ENCODE measurements at regions not wholly inside any gene's neighbourhood (a gene's known extent, or its start where the extent isn't known, plus 50 kb on each side); places are given as distances from the start of the nearest gene placed in this dataset.

DNA sequence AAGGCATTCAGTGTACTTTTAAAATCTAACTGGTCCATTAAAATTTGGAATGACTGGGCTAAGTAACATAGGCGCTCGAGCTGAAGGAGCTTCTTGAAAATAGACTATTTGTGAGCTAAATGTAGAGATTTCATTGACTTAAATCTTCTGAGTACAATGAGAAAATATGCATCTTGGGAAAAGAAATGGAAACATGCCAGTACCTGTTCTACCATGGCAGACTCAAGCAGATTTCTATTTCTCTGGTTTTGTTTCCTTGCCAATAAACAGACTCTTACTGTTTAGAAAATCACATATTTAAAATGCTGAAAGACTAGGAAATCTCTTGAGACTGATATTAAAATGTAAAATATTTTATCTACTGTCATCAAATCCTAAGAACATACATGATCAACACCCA is 678.1 kb downstream of the FAT4 start:
- FAIRE-seq, result no peak
- TF ChIP-seq SPI1 (IDR thresholded peaks at IDR 0.05; ENCODE audit: low read depth, low read length) (no peak), POLR2AphosphoS5 (IDR thresholded peaks at IDR 0.05; ENCODE audit: low read depth, low read length) (no peak), TAF1 (IDR thresholded peaks at IDR 0.05; ENCODE audit: low read depth, low read length) (no peak), POU2F2 (IDR thresholded peaks at IDR 0.05; ENCODE audit: low read depth, low read length) (no peak), POLR2A (IDR thresholded peaks at IDR 0.05; ENCODE audit: low read depth, low read length) (no peak), PAX5 (IDR thresholded peaks at IDR 0.05; ENCODE audit: insufficient read depth, low read length, severe bottlenecking) (no peak)
- no peak for DNase-seq (ENCODE audit: insufficient read length, low spot score)

DNA sequence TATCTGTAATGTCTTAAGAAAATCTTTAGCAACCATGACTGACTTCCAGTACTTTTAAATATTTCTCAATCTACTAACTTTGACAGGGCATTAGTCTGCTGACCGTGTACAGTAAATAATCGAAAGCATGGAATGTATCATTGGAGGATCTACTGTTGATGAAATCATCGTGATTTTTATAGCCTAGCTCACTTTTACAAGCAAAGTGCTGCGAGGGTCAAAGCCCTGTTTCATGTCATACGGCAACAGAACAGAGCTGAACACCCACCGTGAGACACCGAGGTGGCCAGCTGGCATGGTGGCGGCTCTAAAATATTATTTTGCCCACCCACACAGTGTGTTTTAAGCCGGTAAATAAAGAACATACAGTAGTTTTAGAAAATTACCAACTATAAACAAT is 679.3 kb downstream of the FAT4 start:
- DNase-seq (ENCODE audit: insufficient read length, low spot score) (no peak), FAIRE-seq (no peak)
- TF ChIP-seq TAF1 (IDR thresholded peaks at IDR 0.05; ENCODE audit: low read depth, low read length) (no peak), POU2F2 (IDR thresholded peaks at IDR 0.05; ENCODE audit: low read depth, low read length) (no peak), PAX5 (IDR thresholded peaks at IDR 0.05; ENCODE audit: insufficient read depth, low read length, severe bottlenecking) (no peak), POLR2A (IDR thresholded peaks at IDR 0.05; ENCODE audit: low read depth, low read length) (no peak), POLR2AphosphoS5 (IDR thresholded peaks at IDR 0.05; ENCODE audit: low read depth, low read length) (no peak), SPI1 (IDR thresholded peaks at IDR 0.05; ENCODE audit: low read depth, low read length) (no peak)

DNA sequence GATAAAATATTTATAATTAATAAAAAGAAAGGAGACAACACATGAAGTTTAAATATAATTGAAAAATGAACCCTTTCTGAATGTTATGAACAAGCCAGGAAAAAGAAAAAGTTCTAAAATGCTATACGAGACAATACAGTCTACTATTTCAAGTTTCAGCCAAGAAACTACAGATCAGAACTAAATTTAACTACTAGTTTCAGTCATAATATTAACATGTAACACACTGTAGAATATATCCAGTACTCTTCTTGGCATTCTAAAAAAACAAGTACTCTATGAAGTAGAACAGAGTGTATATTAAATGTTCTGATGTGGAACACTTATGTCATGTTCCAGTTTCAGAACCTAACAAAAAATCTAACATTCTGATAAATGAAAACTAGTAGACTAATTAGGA is 679.7 kb downstream of the FAT4 start:
- TF ChIP-seq POLR2A (IDR thresholded peaks at IDR 0.05; ENCODE audit: low read depth, low read length) (no peak), TAF1 (IDR thresholded peaks at IDR 0.05; ENCODE audit: low read depth, low read length) (no peak), POLR2AphosphoS5 (IDR thresholded peaks at IDR 0.05; ENCODE audit: low read depth, low read length) (no peak), SPI1 (IDR thresholded peaks at IDR 0.05; ENCODE audit: low read depth, low read length) (no peak), PAX5 (IDR thresholded peaks at IDR 0.05; ENCODE audit: insufficient read depth, low read length, severe bottlenecking) (no peak), POU2F2 (IDR thresholded peaks at IDR 0.05; ENCODE audit: low read depth, low read length) (no peak)
- FAIRE-seq (no peak), DNase-seq (ENCODE audit: insufficient read length, low spot score) (no peak)

DNA sequence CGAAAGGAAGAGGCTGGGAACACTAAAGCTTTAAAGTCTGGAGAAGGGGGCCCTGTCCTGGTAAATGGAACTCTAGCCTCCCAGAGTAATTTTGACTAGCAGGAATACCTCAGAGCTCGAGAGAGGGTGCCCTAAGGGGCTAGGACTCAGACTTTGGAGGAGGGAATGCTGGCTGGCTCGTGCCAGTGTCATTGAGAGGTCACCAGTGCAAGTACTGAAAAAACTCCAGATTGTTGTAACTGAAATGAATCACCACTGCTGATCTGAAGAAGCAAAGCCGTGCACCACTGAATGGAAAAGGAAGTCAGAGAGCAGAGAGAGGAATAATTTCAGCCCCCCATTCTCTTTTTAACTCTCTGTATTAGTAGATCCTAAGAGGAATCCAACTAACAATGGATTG is 690.2 kb downstream of the FAT4 start:
- FAIRE-seq (no peak), DNase-seq (ENCODE audit: insufficient read length, low spot score) (no peak)

DNA sequence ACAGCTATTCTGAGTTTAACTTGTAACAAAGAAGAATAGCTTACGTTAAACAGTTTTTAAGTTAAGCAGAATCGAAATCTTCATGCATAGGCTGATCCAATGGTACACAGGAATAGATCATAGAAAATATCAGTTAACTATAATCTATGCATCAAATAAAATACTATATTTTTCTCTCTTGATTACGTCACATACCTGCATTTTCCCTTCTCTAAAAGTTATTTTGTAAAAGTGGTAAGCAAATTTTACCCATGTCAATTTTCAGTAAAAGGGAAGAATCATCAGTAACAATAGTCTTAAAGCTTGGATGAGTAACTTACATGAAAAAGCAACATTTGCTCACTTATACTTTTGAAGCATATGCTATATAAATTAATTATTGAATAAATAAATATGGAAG is 692.4 kb downstream of the FAT4 start:
- DNase-seq (ENCODE audit: insufficient read length, low spot score) (no peak), FAIRE-seq (no peak)
- no peak for TF ChIP-seq POU2F2 (IDR thresholded peaks at IDR 0.05; ENCODE audit: low read depth, low read length)
- no peak for TF ChIP-seq POLR2AphosphoS5 (IDR thresholded peaks at IDR 0.05; ENCODE audit: low read depth, low read length)
- TF ChIP-seq PAX5 (IDR thresholded peaks at IDR 0.05; ENCODE audit: insufficient read depth, low read length, severe bottlenecking), result no peak

More for the DNA sequence above, 690.2 kb downstream of the FAT4 start:
- TF ChIP-seq PAX5 (IDR thresholded peaks at IDR 0.05; ENCODE audit: insufficient read depth, low read length, severe bottlenecking) (no peak), TAF1 (IDR thresholded peaks at IDR 0.05; ENCODE audit: low read depth, low read length) (no peak), POLR2A (IDR thresholded peaks at IDR 0.05; ENCODE audit: low read depth, low read length) (no peak)

DNA sequence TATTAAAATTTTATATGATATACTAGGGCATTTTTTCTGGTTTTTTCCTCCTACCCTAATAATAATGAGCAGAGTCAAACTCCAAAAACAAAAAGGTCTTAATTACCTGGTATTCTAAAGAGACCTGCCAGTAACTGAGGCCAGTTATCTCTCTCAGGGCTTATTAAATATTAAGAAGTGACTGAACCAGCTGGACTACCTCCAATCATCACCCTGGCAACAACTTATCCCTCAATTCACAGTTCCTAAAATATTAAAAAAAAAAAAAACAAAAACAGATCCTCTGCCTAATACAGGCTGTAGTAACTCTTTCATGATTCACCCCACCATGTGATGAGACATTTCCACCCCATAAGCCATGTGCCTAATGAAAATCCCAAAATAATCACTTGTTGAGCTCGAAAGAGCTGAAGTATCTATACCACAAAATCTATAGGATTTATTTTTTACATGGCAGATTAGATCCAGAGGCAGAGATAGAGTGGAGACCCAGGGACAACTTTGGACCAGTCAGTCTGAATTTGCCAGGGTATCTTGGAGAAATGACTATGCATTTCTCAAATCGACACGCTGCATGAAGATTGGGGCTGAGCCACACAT is 698.0 kb downstream of the FAT4 start:
- DNase-seq (ENCODE audit: insufficient read length, low spot score) (no peak), FAIRE-seq (no peak)
- TF ChIP-seq POU2F2 (IDR thresholded peaks at IDR 0.05; ENCODE audit: low read depth, low read length) (no peak), POLR2AphosphoS5 (IDR thresholded peaks at IDR 0.05; ENCODE audit: low read depth, low read length) (no peak), PAX5 (IDR thresholded peaks at IDR 0.05; ENCODE audit: insufficient read depth, low read length, severe bottlenecking) (no peak), SPI1 (IDR thresholded peaks at IDR 0.05; ENCODE audit: low read depth, low read length) (no peak), TAF1 (IDR thresholded peaks at IDR 0.05; ENCODE audit: low read depth, low read length) (no peak), POLR2A (IDR thresholded peaks at IDR 0.05; ENCODE audit: low read depth, low read length) (no peak)

DNA sequence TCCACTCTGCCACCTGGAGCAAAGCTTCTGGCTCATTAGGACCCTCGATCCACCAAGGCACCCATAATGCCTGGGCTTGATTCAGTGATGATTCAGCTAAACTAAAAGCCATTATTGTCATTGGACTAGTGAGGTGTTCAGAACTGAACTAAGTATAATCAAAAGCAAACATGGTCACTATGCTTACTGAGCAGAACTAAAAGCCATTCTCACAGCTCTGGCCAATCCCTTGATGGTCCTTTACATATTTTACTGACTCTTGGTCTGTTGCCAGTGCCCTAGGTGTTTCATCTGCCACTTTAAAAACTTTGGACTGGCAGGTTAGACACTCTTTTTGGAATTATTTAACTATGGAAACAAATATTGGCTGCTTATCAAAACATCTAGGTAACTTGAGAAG is 703.5 kb downstream of the FAT4 start:
- TF ChIP-seq PAX5 (IDR thresholded peaks at IDR 0.05; ENCODE audit: insufficient read depth, low read length, severe bottlenecking), result no peak
- no peak for TF ChIP-seq POU2F2 (IDR thresholded peaks at IDR 0.05; ENCODE audit: low read depth, low read length)
- TF ChIP-seq POLR2A (IDR thresholded peaks at IDR 0.05; ENCODE audit: low read depth, low read length), result no peak
- no peak for TF ChIP-seq SPI1 (IDR thresholded peaks at IDR 0.05; ENCODE audit: low read depth, low read length)
- TF ChIP-seq TAF1 (IDR thresholded peaks at IDR 0.05; ENCODE audit: low read depth, low read length), result no peak
- TF ChIP-seq POLR2AphosphoS5 (IDR thresholded peaks at IDR 0.05; ENCODE audit: low read depth, low read length), result no peak
- DNase-seq (ENCODE audit: insufficient read length, low spot score) (no peak), FAIRE-seq (no peak)

DNA sequence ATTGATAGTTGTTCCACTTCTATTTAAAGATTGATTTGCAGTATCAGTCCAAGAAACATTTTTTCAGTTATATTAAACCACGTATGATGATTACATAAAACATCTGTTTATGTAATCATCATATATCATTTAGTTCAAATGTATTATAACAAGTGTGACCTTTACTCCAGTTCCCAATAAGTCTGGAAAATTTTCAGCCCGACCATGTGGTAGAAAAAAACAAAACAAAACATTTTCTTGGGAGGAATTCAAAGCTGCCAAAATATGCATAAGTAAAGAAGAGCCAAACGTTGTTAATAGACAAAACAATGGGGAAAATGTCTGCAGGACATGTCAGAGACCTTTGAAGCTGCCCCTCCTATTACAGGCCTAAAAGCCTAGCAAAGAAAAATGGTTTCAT is 709.1 kb downstream of the FAT4 start:
- DNase-seq (ENCODE audit: insufficient read length, low spot score) (no peak), FAIRE-seq (no peak)
- TF ChIP-seq SPI1 (IDR thresholded peaks at IDR 0.05; ENCODE audit: low read depth, low read length), result no peak
- no peak for TF ChIP-seq POLR2AphosphoS5 (IDR thresholded peaks at IDR 0.05; ENCODE audit: low read depth, low read length)
- TF ChIP-seq POU2F2 (IDR thresholded peaks at IDR 0.05; ENCODE audit: low read depth, low read length), result no peak
- no peak for TF ChIP-seq TAF1 (IDR thresholded peaks at IDR 0.05; ENCODE audit: low read depth, low read length)

DNA sequence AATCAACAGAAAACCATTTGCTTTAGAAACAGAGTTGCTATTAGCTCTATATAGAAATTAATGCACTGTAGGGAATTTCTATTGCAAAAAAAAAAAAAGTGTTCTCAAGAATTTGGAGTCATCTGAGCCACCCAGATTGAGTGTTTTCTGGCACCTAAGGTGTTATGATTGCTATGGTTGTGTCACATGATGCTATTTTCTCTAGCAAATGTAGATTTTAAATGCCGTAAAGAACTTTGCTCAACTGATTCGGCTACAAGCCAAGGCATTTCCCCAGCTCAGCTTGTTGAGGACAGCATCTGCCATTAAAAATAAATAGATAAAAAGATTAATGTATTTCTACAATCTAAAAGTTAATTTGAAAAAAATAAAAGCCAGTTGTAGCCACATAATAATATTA is 712.8 kb downstream of the FAT4 start:
- DNase-seq (ENCODE audit: insufficient read length, low spot score), result no peak
- TF ChIP-seq PAX5 (IDR thresholded peaks at IDR 0.05; ENCODE audit: insufficient read depth, low read length, severe bottlenecking), result no peak
- TF ChIP-seq POLR2AphosphoS5 (IDR thresholded peaks at IDR 0.05; ENCODE audit: low read depth, low read length), result no peak
- no peak for TF ChIP-seq SPI1 (IDR thresholded peaks at IDR 0.05; ENCODE audit: low read depth, low read length)
- no peak for TF ChIP-seq POLR2A (IDR thresholded peaks at IDR 0.05; ENCODE audit: low read depth, low read length)
- TF ChIP-seq POU2F2 (IDR thresholded peaks at IDR 0.05; ENCODE audit: low read depth, low read length), result no peak
- TF ChIP-seq TAF1 (IDR thresholded peaks at IDR 0.05; ENCODE audit: low read depth, low read length), result no peak

DNA sequence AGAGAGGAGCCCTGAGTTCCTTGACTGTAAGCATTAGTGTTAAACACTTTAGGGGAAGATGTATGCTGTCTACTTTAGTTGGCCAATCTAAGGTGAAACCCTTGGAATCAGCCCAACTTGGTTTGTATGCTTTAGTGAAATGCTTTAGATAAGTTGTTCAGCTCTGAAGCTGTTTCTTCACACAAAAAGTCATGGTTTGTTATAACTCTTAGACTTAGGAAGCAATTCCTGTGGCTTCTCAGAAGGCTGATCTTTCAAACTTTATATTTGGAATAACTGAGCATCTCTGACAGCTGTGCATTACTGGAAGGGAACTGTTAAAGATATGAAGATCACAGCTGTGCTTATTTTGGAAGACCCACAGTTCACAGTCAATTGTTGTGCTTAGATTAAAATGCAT is 714.1 kb downstream of the FAT4 start:
- TF ChIP-seq POLR2AphosphoS5 (IDR thresholded peaks at IDR 0.05; ENCODE audit: low read depth, low read length) (no peak), POLR2A (IDR thresholded peaks at IDR 0.05; ENCODE audit: low read depth, low read length) (no peak), POU2F2 (IDR thresholded peaks at IDR 0.05; ENCODE audit: low read depth, low read length) (no peak), TAF1 (IDR thresholded peaks at IDR 0.05; ENCODE audit: low read depth, low read length) (no peak), PAX5 (IDR thresholded peaks at IDR 0.05; ENCODE audit: insufficient read depth, low read length, severe bottlenecking) (no peak), SPI1 (IDR thresholded peaks at IDR 0.05; ENCODE audit: low read depth, low read length) (no peak)
- no peak for DNase-seq (ENCODE audit: insufficient read length, low spot score)
- no peak for FAIRE-seq

More for the DNA sequence above, 712.8 kb downstream of the FAT4 start:
- FAIRE-seq, result no peak
